Stimulated activated CD4-positive, alpha-beta T cell treated with anti-CD3 and anti-CD28 coated beads, Interleukin-1b, Interleukin-23, amount 100 ng/mL, for 1 hour (primary cell): ENCODE measurements at regions not wholly inside any gene's neighbourhood (a gene's known extent, or its start where the extent isn't known, plus 50 kb on each side); places are given as distances from the start of the nearest gene placed in this dataset.

ENCODE experiments used
- DNase-seq, 2 donors: peaks; one replicate each; pipeline ENCODE4 v3.0.0-alpha.2; 2020; ENCODE audit warnings: low read depth in 2 of 2

DNA sequence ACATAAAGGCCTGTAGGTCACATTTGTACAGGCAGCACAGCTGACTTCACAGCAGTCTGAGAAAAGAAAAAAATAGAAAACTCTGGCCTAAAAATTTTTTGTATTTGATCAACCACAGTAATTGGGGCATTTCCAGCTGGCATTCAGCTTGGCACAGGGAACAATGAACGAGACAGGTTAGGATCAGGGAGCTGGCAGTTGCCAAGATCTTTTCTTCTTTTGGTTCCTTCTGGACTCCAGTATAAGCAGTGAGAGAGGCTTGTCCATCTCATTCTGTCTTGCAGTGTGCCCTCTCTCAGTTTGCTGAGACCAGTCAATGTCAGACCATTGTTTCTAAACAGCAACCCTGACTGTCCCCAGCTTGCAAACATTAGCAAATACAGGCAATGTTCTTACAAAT, 601.1 kb downstream of the TLR4 start:
- no peak for DNase-seq

DNA sequence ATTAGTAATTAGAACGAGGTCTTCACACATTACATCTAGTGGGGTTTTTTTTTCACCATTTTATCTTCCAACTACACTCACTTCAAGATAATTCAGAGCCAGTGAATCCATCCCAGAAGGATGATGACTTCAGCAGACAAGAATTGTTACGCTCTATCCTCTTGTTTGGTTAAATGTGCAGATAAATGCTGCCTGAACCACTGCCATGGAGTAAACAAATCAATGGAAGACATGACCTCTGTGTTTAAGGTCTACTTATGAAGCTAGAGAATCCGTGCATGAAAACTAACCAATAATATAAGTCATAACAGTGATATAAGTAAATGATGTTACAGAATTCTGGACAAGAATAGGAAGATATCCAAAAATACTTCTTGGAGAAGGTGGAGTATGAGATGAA, 602.6 kb downstream of the TLR4 start:
- no peak for DNase-seq

DNA sequence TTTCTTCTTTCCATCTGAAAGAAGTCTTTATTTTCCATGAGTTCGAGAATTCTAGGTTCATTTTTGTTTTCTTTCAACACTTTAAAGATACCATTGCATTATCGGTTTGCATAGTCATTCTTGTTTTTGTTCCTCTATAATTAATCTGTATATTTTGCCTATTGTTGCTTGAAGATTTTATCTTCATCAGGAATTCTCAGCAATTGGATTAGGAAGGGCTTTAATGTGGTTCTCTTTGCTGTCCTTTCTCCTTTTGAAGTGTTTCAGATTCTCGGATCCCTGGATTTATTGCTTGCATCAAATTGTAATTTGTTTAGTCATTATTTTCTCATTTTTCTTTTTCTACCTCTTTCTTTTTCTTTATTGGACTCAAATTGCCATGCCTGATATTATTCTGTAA, 609.8 kb downstream of the TLR4 start:
- DNase-seq, result no peak

- no peak for DNase-seq
Measured at GRCh38 chr9:118316831-118317343, 612.7 kb downstream of the TLR4 start.

DNA sequence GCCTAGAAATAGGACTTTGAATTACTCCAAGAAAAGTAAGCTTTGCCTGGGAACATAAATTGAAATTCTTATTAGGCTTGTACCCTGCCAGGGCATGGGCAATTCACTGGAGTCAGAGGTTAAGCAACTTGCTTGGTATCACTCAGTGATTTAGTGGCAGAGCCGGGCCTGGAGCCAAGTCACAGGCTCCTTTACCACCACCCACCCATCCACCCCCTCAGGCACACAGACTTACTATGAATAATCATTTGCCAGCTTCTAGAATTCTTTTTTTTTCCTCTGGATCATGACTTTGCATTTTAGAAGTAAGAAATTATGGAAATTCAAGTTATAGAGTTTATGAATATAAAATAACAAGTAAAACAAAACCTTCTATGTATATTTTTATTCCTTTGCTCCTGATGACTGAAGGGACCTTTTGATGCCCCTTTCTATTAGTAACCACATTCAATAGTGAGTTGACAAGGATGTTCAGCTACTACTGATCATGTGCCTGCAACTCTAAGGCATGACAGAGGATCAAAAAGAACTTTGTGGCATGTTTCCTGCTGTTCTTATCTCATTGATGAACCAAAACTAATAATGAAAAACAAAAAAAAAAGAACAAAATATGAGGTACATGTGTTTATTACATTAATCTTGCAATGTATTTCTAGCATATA, 614.7 kb downstream of the TLR4 start:
- DNase-seq, result no peak

- no peak for DNase-seq
Measured at GRCh38 chr9:118321788-118322187, 617.6 kb downstream of the TLR4 start.

GRCh38 chr9:118324706-118325105, 620.5 kb downstream of the TLR4 start:
- no peak for DNase-seq

GRCh38 chr9:118325757-118326156, 621.6 kb downstream of the TLR4 start:
- no peak for DNase-seq

GRCh38 chr9:118326326-118326725, 622.1 kb downstream of the TLR4 start:
- no peak for DNase-seq

DNA sequence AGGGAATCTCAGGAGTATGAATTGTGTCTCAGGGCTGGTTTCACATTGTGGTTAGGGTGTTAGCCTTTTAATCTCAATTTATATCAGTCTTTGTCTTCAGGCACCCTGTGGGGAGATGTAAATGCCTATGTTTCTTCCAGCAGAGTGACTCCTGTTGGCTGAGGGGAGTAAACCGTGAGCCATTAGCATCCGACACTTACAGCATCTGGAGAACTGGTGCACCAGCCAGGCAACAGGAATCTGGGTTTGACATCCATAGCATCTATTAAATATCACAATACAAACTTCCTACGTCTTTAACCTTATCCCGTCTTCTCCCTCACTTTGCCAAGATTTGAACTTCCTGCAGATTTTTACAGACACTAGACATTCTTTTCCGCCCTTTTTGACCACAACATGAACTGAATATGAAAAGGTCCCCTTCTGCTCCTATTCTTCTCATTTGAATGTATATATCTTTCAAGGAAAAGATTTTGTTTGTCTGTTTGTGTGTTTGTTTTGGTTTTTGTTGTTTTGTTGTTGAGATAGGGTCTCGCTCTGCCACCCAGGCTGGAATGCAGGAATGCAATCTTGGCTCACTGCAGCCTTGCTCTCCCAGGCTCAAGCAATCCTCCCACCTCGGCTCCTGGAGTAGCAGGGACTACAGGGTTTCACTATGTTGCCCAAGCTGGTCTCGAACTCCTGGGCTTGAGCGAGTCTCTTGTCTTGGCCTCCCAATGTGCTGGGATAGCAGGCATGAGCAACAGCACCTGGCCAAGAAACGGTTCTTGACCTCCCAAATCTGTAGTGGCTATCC, 626.2 kb downstream of the TLR4 start:
- DNase-seq, result no peak

DNA sequence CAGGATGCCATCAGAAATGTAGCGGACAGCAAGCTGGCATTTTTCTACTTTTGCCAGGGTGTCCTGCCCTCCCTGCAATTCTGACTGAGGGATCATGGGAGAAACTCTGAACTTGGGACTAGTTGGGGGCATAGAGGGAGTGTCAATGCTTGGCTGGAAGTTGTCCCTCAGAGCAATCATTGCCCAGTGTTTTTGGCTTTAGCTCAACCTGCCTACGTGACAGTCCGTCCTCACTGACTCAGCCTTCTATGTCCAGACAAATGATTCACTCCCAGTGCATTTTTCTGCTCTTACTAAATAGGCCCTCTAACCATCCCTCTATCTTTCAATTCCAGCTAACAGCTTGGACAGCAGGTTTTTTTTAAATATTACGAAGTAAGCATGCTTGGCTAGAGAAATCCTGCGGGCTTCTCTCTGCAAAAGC, 627.4 kb downstream of the TLR4 start:
- no peak for DNase-seq

DNA sequence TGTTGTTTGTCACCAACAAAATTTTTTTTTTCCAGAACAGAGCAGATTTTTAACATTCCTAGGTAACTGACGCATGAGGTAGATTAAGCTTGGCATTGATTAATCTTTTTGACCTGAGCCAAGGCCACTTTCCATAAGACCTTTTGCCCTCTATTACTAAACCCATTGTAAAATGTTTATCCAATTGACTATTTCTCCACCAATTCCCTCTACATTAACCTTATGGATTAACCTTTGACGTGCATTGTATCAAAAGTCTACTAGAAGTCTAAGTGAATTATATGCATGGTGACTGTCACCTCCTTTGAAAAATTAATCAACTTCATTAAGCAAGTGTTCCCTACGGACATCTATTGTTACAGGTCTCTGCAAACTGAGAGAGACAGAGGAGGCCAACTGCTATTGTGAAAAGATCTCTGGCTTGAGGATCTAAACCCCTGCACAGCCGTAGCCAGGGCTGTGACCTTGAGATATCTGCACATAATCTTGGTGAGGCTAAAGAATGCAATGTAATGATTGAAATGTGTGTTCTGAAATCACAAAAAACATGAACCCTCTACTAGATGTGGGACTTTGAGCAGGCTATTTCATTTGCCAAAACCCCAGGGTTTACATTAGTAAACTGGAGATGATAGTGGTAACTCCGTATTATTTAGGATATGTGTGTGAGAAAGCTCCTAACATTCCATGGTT, 632.2 kb downstream of the TLR4 start:
- DNase-seq, result no peak

DNA sequence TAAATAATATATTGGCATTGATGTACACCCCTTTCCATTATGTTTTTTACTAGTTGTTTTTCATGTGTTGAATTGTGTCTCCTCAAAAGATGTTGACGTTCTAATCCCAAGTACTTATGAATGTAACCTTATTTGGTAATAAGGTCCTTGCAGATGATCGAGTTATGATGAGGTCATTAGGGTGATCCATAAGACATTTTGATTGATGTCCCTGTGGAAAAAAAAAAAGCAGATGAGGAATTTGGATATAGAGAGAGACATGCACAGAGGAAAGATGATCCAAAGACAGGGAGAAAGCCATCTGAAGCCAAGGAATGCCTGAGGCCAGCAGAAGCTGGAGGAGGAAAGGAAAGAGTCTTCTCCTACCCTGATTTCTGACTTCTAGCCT, 632.7 kb downstream of the TLR4 start:
- DNase-seq, result no peak

- DNase-seq, result no peak
Measured at GRCh38 chr9:118360036-118360435, 655.8 kb downstream of the TLR4 start.

DNA sequence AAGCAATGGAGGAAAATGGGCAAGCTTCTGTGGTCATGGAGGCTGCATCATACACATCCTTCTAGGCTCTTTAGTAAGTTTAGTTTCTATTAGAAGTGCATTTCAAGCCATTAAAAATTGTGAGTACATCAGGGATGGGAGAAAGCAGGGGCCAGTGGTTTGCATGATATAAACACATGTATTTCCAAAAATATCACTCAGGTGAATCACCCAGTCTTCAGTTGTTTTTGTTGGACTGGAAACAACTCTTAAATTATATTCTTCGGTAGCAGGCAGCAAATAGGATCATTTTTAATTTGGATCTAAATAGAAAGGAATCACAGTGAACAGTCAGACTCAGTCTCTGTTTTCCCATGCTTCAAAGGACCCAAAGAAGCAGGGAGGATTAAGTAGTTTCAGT, 657.9 kb downstream of the TLR4 start:
- no peak for DNase-seq

DNA sequence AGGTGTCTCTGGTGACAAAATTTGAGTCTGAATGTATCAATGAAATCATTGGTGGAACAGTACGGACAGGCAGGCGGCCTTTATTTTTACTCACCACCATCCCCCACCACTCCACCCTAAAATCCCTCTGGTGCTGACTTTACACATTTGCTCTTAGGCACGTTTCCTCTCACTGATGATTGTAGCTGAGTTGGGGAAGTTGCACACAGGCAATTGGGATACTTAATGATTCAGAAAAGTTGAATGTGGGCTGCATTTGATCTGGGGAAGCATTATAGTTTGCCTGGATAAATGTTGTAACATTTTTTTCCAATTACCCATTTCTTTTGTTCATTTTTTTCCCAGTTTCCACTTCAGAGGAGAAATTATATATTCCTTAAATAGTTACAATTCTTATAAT, 658.4 kb downstream of the TLR4 start:
- DNase-seq, result no peak

- no peak for DNase-seq
Measured at GRCh38 chr9:118364266-118365106, 660.3 kb downstream of the TLR4 start.

- no peak for DNase-seq
Measured at GRCh38 chr9:118366228-118366627, 662.0 kb downstream of the TLR4 start.

- DNase-seq, result no peak
Measured at GRCh38 chr9:118367383-118367782, 663.2 kb downstream of the TLR4 start.

DNA sequence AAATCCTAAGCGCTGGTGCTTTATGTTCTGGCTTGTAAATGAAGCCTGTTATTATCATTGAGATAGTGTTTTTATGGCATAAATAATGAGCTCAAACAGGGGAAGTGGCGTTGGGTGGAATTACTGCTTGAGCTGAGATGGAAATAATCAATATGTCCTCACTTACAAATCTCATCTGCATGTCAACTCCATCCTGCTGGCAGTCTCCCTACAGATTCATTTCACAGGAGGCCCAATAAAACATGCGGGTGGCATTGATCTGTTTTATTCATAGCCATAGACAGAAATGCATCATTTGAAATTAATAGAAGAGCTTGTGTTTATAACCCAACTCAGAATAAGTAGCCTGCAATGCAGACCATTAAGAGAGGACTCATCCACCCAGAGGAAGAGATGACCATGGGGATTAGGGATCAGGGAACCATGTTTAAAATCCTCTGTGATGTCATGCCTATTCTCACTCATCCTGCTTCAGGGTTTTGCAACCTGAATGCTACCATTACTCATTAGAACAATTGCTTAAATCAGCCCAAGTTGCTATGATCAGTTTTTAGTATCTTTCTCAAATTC, 680.4 kb downstream of the TLR4 start:
- DNase-seq, result no peak

- DNase-seq, result no peak
Measured at GRCh38 chr9:118395415-118395814, 691.2 kb downstream of the TLR4 start.
